HT1080 (cell line): ENCODE measurements at regions not wholly inside any gene's neighbourhood (a gene's known extent, or its start where the extent isn't known, plus 50 kb on each side); places are given as distances from the start of the nearest gene placed in this dataset.
"Not testable (repeated sequence)": the region's sequence is repeated elsewhere in the genome, so short reads cannot be mapped to it uniquely, and the experiment has no call there.

ENCODE experiments used
- DNase-seq: peaks from one replicate; pipeline ENCODE4 v3.0.0-alpha.2; 2015; ENCODE audit warnings: low read depth

GRCh38 chr9:83138422-83139135, 75.6 kb upstream of the RASEF start:
- no peak for DNase-seq

- DNase-seq = no peak
Observed at GRCh38 chr9:83133316-83133715, 70.4 kb upstream of the RASEF start.

- no peak for DNase-seq
Observed at GRCh38 chr9:83132768-83133167, 69.8 kb upstream of the RASEF start.

GRCh38 chr9:83130541-83130940, 67.6 kb upstream of the RASEF start:
- DNase-seq = peak; percentile 82

GRCh38 chr9:83125671-83126070, 62.7 kb upstream of the RASEF start:
- no peak for DNase-seq

GRCh38 chr9:83119873-83120272, 56.9 kb upstream of the RASEF start:
- DNase-seq = no peak

- DNase-seq = no peak
Observed at GRCh38 chr9:83116026-83116425, 53.1 kb upstream of the RASEF start.

GRCh38 chr9:83113445-83113844, 50.5 kb upstream of the RASEF start:
- not testable (repeated sequence) for DNase-seq
